ENCODE measurements at regions not wholly inside any gene's neighbourhood (a gene's known extent, or its start where the extent isn't known, plus 50 kb on each side); places are given as distances from the start of the nearest gene placed in this dataset.

GRCh38 chr7:388023-388960, 98.3 kb downstream of the FOXL3 start:
- no peak for TF ChIP-seq POLR2A (IDR thresholded peaks at IDR 0.05)
- TF ChIP-seq POLR2AphosphoS5 (IDR thresholded peaks at IDR 0.05): no peak

Measured in breast epithelium (tissue), 3 donors.